ENCODE measurements at regions not wholly inside any gene's neighbourhood (a gene's known extent, or its start where the extent isn't known, plus 50 kb on each side); places are given as distances from the start of the nearest gene placed in this dataset.

DNA sequence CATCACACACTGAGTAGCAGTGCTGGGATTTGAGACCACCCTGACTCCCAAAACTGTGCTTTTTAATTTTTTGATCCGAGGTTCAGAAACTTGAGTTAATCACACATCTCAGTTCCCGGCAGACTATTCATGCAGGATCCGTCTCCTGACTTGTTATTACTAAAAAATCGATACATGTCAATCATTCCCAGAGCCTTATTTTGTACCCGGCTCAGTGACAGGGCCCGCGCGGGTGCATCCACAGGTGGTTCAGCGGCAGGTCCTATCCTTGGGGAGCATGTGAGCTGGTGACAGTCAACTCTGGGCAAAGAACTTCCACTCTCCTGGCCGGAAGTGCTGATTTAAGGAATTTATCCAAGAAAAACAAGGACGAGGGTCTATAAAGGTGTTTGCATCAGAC lies 95.9 kb upstream of the MVB12B start:
- H3K36me3 ChIP-seq: no peaks in the 10 kb centered on the region
- intact Hi-C loops (cut with DNase I): no loop called here
- 87 to 93% methylated on average over 11 of the region's 11 CpGs for WGBS, 2 donors
- H3K27me3 ChIP-seq: no peaks in the 10 kb centered on the region
- DNase-seq: no peak
- H3K4me3 ChIP-seq: no peak overlapping the region
- peaks cover 0 to 6% (median 0%) of the 10 kb centered on the region in 4 donors for H3K4me1 ChIP-seq
- no peaks in the 10 kb centered on the region for H3K9me3 ChIP-seq
- H3K27ac ChIP-seq: no peak overlapping the region
- TF ChIP-seq POLR2AphosphoS5 (IDR thresholded peaks at IDR 0.05) (no peak), EP300 (IDR thresholded peaks at IDR 0.05) (no peak), POLR2A (IDR thresholded peaks at IDR 0.05) (no peak)
- TF ChIP-seq, protein P1, sequence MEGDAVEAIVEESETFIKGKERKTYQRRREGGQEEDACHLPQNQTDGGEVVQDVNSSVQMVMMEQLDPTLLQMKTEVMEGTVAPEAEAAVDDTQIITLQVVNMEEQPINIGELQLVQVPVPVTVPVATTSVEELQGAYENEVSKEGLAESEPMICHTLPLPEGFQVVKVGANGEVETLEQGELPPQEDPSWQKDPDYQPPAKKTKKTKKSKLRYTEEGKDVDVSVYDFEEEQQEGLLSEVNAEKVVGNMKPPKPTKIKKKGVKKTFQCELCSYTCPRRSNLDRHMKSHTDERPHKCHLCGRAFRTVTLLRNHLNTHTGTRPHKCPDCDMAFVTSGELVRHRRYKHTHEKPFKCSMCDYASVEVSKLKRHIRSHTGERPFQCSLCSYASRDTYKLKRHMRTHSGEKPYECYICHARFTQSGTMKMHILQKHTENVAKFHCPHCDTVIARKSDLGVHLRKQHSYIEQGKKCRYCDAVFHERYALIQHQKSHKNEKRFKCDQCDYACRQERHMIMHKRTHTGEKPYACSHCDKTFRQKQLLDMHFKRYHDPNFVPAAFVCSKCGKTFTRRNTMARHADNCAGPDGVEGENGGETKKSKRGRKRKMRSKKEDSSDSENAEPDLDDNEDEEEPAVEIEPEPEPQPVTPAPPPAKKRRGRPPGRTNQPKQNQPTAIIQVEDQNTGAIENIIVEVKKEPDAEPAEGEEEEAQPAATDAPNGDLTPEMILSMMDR (IDR thresholded peaks at IDR 0.05): no peak

DNA sequence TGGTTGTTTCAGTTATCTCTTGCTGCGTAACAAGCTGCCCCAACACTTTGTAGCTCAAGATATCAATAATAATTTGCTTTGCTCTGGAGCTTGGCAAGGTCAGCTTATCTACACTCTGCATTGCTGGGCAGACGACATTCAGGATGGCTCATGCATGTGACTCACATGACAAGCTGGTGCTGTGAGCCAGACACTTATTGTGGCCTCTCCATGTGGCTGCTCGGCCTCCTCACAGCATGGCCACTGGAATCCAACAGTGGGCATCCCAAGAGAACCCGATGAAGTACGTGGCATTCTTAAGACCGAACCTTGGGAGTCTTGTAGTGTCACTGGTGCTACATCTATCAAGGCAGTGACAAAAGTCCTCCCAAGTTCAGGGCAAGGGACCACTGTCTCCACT lies 94.2 kb upstream of the MVB12B start:
- TF ChIP-seq, protein P1 (IDR thresholded peaks at IDR 0.05): no peak
- TF ChIP-seq POLR2AphosphoS5 (IDR thresholded peaks at IDR 0.05) (no peak), POLR2A (IDR thresholded peaks at IDR 0.05) (no peak), EP300 (IDR thresholded peaks at IDR 0.05) (no peak)
- intact Hi-C loops (cut with DNase I): no loop called here
- no peaks in the 10 kb centered on the region for H3K36me3 ChIP-seq
- WGBS, 2 donors: 88 to 91% methylated on average over 6 of the region's 6 CpGs
- DNase-seq: no peak
- no peaks in the 10 kb centered on the region for H3K9me3 ChIP-seq
- no peak overlapping the region for H3K4me3 ChIP-seq
- no peak overlapping the region for H3K27ac ChIP-seq
- peaks cover 0 to 6% (median 0%) of the 10 kb centered on the region in 4 donors for H3K4me1 ChIP-seq
- no peaks in the 10 kb centered on the region for H3K27me3 ChIP-seq

- Histone ChIP-seq H3K9me3 (no peaks in the 10 kb centered on the region), H3K27me3 (no peaks in the 10 kb centered on the region), H3K36me3 (no peaks in the 10 kb centered on the region), H3K4me3 (no peak overlapping the region), H3K27ac (no peak overlapping the region), H3K4me1 (peaks cover 0 to 6% (median 0%) of the 10 kb centered on the region in 4 donors)
- TF ChIP-seq POLR2AphosphoS5 (IDR thresholded peaks at IDR 0.05) (no peak), EP300 (IDR thresholded peaks at IDR 0.05) (no peak), POLR2A (IDR thresholded peaks at IDR 0.05) (no peak)
- TF ChIP-seq, protein P1 (IDR thresholded peaks at IDR 0.05): no peak
- WGBS, 2 donors: 85 to 91% methylated on average over 9 of the region's 9 CpGs
- intact Hi-C loops (cut with DNase I): no loop called here
- DNase-seq: no peak
Measured at GRCh38 chr9:126233175-126233574, 93.5 kb upstream of the MVB12B start.

DNA sequence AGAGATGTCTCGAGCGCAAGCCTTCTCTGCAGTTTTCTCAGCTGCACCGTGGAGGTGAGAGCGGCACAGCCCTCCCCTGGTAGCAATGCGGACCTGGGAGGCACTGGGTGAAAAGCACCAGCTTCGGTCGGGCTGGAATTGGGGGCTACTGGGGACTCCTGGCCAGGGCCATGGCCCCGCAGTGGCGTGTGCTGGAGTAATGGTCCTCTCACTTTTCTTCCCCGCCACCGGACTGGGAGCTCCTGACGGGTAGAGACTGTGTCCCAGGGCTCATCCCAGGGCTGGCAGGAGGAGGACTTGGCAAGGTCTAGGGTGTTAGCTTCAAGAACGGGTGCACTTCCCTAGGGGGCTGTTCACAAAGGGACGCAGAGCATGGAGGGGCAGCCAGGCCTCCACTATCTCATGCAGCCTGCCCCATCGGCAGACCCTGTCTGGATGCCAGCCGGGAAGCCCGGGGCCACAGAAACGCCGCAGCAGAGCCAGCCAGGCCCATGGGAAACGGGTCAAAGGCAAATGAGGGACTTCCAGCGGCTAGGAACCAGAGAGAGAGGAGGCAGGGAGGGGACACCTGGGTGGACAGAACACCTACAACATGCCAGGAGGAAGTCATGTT lies 92.6 kb upstream of the MVB12B start:
- Histone ChIP-seq H3K36me3 (no peaks in the 10 kb centered on the region), H3K27ac (no peak overlapping the region), H3K9me3 (no peaks in the 10 kb centered on the region), H3K4me3 (no peak overlapping the region), H3K27me3 (no peaks in the 10 kb centered on the region), H3K4me1 (peaks cover 0 to 1% (median 0%) of the 10 kb centered on the region in 4 donors)
- DNase-seq: no peak
- 89 to 93% methylated on average over 21 of the region's 21 CpGs for WGBS, 2 donors
- TF ChIP-seq, protein P1 (IDR thresholded peaks at IDR 0.05): no peak
- TF ChIP-seq POLR2A (IDR thresholded peaks at IDR 0.05) (no peak), EP300 (IDR thresholded peaks at IDR 0.05) (no peak), POLR2AphosphoS5 (IDR thresholded peaks at IDR 0.05) (no peak)
- intact Hi-C loops (cut with DNase I): no loop called here
